HG03135 (cell line): ENCODE measurements at regions not wholly inside any gene's neighbourhood (a gene's known extent, or its start where the extent isn't known, plus 50 kb on each side); places are given as distances from the start of the nearest gene placed in this dataset.
"Not testable (repeated sequence)": the region's sequence is repeated elsewhere in the genome, so short reads cannot be mapped to it uniquely, and the experiment has no call there.

ENCODE experiments used
- ATAC-seq: cut with Tn5 transposase; IDR thresholded peaks from one replicate; pipeline ENCODE4 v1.9.1; 2021; ENCODE audit warnings: mild to moderate bottlenecking, moderate library complexity; ENCODE audit not compliant: unreplicated experiment

DNA sequence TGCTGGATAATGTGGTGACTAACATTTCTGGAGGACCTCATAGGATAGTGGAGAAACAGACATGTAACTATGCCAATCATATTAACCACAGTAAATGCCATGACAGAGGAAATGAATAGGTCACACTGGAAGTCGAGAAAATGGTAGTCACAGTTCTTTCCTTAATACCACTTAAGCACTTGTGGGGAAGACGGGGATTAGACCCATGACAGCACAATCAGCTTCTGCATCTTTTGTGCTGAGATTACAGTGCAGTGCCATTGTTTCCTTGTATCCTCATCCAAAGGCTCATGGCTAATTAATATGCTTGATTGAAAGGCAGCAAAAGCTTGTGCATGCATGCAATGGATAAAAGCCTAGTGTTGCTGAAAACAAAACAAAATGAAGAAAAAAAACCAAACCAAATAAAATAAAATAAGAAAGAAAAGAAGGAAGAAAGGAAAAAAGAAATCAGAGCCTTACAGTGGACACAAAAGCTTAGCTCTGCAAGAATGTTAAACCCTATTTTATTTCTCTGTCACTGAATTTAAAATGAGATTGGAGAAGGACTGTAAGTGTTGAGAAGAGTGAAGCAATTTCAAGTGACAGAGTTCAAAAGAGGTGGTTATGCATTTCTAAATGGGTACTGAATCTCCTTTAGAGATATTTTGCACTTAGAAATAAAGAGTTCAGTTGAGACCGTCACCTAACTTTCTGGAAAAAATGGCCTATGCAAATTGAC is 1011.9 kb downstream of the CDH8 start:
- no peak for ATAC-seq

- ATAC-seq = no peak
These were observed 1021.4 kb downstream of the CDH8 start for GRCh38 chr16:61014869-61015268.

- ATAC-seq = no peak
These were observed 1028.5 kb downstream of the CDH8 start for GRCh38 chr16:61007694-61008093.

DNA sequence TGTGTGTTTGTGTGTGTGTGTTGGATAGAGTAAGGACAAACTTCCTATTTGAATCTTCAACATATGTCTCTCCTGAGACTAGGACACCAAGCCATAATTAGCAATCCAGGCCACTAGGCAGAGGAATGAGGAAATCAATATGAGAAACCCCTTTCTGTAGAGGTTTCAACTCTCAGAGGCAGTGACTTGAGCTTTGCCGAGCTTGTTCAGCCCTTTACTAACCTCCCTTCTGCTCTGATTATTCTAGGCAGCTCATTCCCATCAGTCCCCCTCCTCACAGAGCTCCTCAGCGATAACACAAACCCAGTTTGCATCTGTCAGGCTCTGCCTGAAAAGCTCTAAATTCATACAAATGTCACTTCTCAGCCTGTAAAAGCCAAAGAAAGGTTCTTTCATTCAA is 1030.3 kb downstream of the CDH8 start:
- no peak for ATAC-seq

DNA sequence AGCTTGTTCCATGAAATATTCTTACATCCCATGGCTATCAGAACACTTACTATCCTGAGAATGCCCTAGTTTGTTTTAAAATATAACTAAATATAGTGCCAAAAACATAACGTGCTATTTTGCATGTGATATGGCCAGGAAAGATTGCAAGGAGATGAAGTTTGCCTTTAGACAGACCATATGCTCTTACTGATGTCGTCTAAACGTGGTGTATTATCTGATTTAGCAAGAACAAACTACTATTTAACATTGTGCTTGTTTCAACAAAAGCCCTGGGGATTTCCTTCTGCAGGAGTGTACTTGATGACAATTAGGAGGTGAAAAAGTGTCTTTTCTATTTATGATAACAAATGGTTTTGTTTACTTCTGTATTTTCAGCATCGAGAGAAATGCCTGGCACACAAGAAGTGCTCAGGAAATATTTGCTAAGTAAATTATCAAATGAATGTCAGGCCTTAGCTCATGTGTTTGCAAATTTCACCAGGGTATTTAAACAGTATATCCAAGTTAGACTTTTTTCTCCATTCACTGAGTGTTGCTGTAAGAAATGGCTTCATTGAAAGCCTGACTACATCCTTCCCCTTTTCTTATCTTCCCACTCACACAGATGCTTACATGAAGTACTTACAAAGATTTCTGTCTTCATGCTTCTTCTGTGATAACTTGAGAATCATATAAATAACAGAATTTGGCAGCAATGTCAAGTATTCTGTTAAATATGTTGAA is 1033.6 kb downstream of the CDH8 start:
- ATAC-seq = no peak

DNA sequence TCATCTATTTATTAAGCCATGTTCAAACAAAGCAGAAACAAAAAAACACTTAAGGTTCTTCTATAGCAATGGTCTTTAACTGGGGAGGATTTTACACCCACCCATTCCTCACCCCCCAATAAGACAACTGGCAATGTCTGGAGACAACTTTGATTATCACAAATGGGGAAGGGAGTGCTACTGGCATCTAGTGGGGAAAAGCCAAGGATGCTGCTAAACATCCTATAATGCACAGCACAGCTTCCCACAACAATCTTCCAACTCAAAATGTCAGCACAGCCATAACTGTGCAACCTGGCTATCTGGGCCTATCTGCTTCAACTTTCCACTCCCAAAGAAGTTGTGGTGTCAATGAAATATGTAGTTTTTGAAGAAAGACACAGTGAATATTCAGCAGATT is 1044.4 kb downstream of the CDH8 start:
- ATAC-seq = no peak

GRCh38 chr16:60989592-60989991 is 1046.6 kb downstream of the CDH8 start:
- no peak for ATAC-seq

DNA sequence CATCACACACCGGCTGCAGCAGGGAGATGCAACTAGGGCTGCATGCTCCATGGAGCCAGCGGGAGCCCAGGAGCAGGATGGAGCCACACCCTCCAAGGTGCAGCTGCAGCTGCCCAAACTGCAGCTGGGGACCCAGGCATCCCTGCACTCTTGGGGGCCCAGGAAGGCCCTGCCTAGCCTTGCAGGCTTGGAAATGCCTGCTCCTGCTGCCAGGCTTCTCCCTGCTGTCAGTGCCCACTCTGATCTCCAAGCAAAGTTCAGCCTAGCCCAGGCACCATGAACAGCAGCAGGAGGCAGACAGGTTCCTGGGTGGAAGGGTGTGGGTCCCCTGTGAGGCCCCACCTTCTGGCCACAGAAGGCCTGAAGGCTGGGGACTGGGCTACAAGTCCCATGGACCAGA is 1057.1 kb downstream of the CDH8 start:
- ATAC-seq = no peak

DNA sequence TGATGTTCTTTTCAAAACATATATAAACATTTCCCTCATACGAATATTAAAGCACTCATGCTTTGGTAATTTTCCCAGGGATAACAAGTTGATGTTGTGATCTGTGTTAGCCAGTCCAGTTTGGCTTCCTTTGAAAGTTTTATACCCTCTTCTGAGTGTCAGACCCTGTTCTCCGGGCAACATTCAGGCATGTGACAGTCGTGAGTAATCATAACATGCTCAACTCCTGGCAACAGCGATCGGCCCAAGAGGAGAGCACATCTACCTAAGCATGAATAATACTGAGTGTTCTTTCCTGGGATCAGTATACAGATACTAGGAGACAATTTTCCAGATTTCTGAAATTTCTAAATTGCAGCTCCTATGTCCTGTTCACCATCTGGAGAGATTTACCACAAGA is 1086.4 kb downstream of the CDH8 start:
- no peak for ATAC-seq

DNA sequence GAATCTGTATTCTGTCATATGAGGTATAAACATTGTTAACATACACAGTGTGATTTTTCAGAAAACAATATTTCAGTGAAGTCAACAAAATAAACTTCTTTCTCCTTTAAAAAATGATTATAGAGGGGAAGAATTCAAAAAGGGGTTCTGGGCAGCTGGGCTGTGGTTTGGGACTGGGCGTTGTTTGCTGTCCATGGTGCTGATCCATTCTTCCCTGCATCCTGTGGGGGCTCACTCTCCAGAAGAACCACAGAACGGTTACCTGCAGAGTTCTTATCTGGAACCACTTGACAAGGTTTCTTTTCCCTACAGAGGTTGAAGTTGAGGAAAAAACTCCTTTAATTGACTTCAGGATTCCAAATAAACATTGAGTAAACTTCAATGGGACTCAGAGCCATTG is 1091.0 kb downstream of the CDH8 start:
- ATAC-seq = no peak

GRCh38 chr16:60936189-60936588 is 1100.0 kb downstream of the CDH8 start:
- not testable (repeated sequence) for ATAC-seq

- no peak for ATAC-seq
These were observed 1103.6 kb downstream of the CDH8 start for GRCh38 chr16:60932600-60932999.

DNA sequence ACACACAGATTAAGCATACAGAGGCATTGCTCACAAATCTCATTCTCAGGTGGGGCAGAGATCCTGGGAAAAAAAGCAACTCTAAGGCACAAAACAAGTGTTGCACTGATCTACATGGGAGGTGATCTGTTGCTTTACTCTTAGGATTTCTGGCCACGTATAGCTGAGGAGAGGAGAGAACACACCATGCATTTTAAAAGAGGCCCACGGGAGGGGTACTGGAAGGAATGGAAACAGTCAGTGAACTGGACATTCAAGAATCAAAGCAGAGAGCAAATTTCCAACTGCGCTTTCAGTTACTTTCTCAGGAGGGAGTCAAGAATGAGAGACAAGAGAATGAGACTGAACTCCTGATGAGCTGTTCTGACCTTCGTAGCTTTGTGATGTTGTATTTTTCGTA is 1105.9 kb downstream of the CDH8 start:
- no peak for ATAC-seq

DNA sequence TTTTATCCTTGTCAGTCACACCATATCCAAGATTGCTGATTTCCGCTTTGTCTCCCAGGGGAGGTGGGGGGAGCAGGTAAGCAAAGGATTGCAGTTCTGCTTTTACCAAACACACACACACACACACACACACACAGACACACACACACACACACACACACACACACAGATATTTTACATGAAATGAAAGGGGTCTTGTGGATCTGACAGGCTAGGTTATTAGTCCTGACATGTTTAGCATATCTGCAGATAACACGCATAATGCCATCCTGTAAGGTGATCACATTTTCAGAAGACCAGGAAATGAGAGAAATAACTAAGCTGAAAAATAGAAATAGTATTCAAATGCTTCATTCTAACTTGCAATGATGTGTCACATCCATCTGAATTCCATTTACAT is 1113.3 kb downstream of the CDH8 start:
- ATAC-seq = no peak

DNA sequence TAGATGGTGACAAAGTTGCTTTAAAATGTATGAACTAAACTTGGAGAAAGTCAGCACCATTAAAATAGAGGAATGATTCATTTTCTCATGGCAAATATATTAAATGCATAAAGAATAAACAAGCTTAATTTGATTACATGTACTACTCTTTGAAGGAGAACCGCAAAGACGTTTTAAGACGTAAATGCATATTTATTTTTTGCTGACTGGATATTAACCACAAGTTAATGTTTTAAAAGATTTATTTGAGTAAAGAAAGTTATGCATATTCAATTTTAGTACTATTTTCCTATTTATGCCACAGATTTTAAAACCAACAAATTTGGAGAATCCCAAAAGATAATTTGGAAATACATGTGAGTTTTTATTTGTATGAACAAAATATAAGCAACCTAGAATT is 1121.9 kb downstream of the CDH8 start:
- no peak for ATAC-seq

- ATAC-seq = no peak
These were observed 1128.6 kb downstream of the CDH8 start for GRCh38 chr16:60907645-60908044.

DNA sequence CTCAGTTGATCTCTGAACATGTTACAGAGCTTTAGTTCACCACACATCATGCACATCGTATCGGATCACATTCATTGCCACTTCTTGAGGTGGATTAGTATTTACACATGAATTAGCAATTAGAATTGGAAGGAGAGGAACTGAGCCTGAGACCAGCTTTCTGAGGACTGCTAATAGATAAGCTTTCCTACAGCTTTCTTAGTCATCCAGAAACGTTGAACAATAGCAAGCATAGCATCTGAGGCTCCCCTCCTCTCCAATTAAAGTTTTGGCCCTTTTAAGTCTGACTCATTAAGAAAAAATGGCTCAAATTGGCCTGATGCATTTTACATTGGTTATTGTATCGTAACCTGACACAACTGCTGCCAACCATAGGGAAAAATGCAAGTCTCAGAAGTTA is 1130.4 kb downstream of the CDH8 start:
- no peak for ATAC-seq

- ATAC-seq = no peak
These were observed 1134.1 kb downstream of the CDH8 start for GRCh38 chr16:60902114-60902513.

GRCh38 chr16:60882816-60883215 is 1153.4 kb downstream of the CDH8 start:
- no peak for ATAC-seq

DNA sequence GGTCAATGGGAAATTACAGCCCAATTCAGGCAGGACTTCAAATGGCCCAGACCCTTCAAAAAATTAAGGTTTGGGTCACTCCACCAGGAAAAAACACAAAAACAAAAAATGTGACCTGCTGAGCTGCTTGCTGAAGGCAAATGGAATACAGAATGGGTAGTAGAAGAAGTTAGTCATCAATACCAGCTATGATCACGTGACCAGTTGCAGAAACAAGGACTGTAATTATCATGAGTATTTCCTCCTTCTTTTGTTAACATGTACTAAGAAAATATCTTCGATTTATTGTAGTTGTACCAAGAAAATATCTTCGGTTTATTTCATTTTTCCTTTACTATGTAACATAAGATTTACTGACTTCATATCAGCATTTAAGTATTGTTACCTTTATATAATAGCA is 1183.6 kb downstream of the CDH8 start:
- ATAC-seq = no peak

DNA sequence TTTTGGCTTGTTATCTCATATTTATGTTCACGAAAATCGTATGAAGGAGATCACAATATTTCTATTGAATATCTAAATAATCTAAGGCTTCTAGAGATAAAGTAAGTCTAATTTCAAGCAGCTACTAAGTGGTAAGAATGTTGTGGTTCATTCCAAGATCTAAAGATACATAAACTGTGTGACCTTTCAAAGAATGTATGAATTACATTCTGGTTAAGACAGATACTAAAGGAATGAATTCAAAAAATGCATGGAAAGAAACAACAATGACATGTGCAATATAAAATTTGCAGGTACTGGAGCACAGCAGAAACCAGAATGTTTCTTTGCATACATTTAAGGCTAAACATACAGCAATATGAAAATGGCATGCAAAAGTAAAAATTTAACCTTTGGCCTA is 1214.6 kb downstream of the CDH8 start:
- no peak for ATAC-seq

DNA sequence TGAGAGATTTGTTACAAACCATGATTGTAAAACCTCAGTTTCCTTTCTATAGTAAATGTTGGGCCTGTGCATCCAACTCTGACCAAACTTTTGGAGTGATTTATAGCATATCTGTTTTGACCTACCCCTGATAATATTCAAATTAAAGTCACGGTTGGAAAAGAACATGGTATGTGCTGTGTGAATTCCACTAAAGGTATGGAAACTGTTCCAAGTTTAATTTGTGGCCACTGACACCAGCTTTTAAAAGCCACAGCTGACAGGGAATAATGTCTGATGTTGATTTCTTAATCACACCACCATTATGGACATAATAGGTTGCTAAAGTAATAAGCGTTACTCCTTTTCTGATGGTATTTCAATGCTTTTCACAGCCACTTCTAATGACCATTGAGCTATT is 1215.9 kb downstream of the CDH8 start:
- ATAC-seq = no peak

DNA sequence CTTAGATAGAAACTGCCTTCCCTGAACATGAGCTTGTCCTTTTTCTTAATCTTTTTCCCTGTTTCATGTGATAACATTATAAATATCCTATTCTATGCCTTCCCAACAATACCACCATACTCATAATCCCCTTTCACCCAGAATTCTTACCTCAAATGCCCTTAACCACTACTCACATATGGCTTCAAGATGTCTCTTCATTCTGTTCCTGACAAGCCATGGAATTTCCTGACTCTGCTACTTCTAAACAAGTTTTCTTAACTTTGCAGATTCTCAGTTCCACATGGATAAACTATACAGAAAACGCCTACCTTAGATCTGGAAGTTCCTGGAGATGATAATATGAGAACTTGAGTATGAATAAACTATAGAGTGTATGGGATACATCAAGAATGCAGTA is 1217.8 kb downstream of the CDH8 start:
- no peak for ATAC-seq
